ENCODE measurements at regions not wholly inside any gene's neighbourhood (a gene's known extent, or its start where the extent isn't known, plus 50 kb on each side); places are given as distances from the start of the nearest gene placed in this dataset.
"Not testable (repeated sequence)": the region's sequence is repeated elsewhere in the genome, so short reads cannot be mapped to it uniquely, and the experiment has no call there.

- DNase-seq: no peak
Observed at GRCh38 chr12:90828621-90829020, 126.4 kb downstream of the CCER1 start.

GRCh38 chr12:90827567-90827966 is 127.4 kb downstream of the CCER1 start:
- no peak for DNase-seq

DNA sequence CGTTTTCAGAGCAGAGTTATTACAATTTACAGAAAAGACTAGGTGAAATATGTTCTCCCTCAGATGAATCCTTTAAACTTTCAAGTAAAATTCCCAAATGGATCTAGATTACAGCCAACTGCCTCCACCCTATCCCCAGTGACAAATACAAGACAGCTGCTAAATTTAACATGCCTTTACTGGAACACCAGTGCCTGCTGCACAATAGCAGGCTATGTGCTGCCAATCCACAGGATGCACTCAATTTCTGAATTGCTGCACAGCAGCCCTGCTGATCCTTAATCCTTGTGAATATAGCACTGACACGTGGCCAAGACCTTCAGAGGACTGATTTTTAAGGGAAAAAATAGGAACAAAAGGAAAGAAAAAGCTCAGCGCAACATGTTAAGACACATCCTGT is 128.9 kb downstream of the CCER1 start:
- no peak for DNase-seq

DNA sequence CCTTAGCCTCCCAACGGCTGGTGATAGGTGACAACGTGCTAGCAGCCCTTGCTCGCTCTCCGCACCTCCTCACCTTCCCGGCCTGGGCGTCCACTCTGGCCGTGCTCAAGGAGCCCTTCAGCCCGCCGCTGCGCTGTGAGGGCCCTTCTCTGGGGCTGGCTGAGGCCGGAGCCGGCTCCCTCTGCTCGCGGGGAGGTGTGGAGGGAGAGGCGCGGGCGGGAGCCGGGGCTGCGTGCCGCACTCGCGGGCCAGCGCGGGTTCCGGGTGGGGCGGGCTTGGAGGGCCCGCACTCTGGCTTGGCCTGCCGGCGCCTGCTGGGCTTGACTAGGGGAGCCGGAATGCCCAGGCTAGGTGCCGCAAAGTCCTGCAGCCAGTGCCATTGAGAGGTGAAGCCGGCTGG is 131.1 kb downstream of the CCER1 start:
- DNase-seq: no peak

DNA sequence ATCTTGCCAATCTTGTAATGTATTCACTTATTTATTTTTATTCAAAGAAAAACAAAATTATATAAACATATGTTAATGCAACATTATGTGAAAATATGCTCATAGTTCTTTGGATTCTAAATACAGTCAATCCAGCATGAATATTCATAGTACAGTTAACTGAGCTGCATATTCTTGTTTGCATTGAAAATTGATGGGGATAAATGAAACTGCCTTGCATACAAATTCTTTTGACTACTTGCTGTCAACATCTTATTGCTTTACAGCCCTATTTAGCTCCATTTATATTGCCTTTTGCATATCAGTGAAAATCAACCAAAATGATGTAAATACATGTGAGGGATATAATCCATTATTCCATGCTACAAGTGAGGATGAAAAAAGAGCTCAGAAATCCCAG is 135.3 kb downstream of the CCER1 start:
- DNase-seq: no peak

- no peak for DNase-seq
Observed at GRCh38 chr12:90816353-90817089, 138.5 kb downstream of the CCER1 start.

- DNase-seq: no peak
Observed at GRCh38 chr12:90809940-90810339, 145.0 kb downstream of the CCER1 start.

DNA sequence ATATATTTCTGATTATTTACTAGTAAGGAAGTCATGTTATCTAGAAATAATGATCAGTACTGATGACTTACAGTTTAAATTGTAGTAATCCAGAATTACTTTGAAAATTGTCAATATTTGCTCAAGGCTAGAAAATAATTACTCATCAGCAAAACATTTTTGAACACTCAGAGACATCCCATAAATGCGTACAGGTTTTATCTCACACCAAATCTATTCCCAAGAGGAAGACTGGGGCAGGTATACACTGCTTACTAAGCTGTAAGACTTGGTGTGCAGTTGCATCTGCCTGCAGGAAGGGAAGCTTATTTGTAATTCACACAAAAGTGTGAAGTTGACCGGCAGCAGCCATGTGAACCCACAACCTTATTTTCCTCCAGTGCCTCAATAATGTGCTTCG is 146.4 kb downstream of the CCER1 start:
- no peak for DNase-seq

- no peak for DNase-seq
Observed at GRCh38 chr12:90802727-90803126, 152.2 kb downstream of the CCER1 start.

- no peak for DNase-seq
Observed at GRCh38 chr12:90801776-90802175, 153.2 kb downstream of the CCER1 start.

DNA sequence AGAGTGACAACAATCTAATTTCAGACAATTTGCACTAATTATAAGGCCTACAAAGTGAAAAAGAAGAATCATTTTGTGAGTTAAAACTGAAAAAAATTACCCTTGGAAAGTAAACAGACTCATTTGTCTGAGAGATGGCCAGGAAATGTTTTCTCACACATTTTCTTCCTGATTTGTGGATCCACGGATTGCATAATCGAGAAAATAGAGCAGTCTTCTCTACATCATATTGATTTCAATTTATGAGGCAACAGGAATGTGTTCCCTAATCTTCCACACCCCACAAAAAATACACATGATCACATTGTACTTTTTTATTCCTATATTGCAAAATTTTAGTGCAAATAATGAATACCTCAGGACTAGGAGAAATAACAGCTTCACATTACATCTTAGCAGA is 160.8 kb downstream of the CCER1 start:
- no peak for DNase-seq

GRCh38 chr12:90792718-90793117 is 162.3 kb downstream of the CCER1 start:
- DNase-seq: not testable (repeated sequence)

DNA sequence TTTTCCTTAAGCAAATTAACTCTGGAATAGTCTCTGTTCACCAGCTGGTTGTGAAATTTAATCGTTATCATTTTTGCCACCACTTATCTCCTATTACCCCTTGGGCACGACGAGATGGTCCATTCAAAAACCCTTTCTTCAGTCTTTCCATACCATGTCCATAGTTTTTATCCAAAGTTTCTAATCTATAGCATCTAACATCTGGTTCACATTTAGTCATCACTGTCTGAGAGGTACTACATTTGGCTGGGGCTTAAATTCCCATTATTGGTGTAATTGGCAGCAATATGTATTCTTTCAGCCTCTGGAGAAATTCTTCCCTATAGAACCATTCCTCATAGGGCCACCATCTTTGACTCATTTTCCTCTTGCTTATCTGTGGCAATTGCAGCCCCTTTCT is 163.5 kb downstream of the CCER1 start:
- DNase-seq: no peak

DNA sequence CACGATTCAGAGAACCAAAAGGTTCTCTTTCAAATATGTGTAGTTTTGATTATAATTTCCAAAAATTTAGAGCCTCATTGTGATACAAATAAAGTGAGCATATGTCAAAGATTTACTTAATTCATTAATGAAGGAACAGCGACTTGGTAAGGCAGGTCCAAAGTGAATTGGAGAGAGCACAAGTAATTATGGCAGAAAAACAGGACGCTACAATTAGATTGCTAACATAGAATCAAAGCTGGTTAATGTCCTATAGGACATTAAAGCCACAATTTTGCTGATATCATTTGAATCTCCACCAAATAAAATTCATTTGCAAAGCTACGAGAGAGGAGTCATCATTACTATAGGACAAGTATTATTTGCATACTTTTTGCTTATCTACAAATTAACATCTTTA is 164.2 kb downstream of the CCER1 start:
- DNase-seq: no peak

DNA sequence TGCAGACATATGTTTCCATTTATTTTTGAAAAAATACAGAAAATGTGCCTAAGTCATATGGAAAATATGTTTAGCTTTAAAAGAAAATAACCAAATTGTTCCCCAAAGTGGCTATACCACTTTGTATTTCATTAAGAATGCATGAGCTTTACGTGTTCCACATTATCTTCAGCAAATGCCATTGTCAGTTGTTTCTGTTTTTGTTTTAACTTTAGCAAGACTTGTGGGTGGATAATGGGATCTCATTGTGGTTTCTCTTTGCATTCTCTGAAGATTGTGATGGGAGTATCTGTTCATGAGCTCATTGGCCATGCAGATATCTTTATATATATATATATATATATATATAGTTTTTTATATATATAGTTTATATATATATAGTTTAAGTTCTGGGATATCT is 181.5 kb downstream of the CCER1 start:
- no peak for DNase-seq

GRCh38 chr12:90770861-90771260 is 184.1 kb downstream of the CCER1 start:
- no peak for DNase-seq

DNA sequence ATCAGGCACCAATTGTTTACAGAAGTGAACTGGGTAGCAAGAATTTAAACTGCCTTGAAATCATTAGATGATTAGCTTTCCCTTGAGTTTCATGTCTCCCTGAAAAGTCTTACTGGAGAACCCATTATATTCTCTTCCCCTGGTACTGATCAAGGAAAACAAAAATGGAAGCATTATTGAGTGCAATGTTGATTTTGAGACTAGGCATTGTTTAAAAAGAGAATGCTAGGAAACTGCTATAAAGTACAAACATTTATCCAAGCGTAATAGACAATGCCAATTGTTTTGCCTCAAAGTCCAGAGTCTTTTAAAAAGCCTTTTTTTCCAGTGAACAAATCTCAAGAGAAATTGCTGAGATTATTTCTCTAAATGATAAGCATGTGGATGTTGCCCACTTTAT is 197.0 kb downstream of the CCER1 start:
- DNase-seq: no peak

GRCh38 chr12:90745211-90745610 is 209.8 kb downstream of the CCER1 start:
- no peak for DNase-seq

GRCh38 chr12:90741611-90742010 is 213.4 kb downstream of the CCER1 start:
- DNase-seq: no peak

GRCh38 chr12:90729736-90730135 is 225.2 kb downstream of the CCER1 start:
- no peak for DNase-seq

DNA sequence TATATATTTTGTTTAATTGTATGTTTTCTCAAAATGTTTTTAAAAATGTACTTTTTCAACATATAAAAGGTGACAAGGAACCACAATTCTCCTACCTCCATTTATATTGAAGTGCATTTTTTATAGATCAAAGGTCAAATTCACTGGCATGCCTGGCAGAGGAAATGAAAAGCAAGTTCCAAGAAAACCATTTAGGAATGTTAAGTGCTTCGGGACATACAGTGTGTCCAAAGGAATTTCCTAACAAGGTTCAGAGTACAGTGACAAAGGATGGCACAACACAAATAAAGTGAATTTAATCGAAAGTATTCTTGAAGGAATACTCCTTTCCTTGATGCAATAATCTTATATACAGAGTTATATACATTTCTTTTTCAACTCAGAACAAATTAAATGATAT is 242.3 kb downstream of the CCER1 start:
- no peak for DNase-seq

GRCh38 chr12:90710711-90711110 is 244.3 kb downstream of the CCER1 start:
- DNase-seq: no peak

DNA sequence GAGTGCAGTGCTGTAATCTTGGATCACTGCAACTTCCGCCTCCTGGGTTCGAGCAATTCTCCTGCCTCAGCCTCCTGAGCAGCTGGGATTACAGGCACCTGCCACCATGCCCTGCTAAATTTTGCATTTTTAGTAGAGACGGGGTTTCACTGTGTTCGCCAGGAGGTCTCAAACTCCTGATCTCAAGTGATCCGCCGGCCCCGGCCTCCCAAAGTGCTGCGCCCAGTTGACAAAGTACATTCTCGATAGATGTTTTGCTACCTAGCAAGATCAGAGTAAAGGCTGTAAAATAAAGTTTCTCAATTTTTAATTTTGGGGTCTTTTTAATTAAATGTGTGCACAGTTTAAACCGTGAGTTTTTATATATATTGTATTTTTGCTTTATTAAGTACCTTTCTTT is 248.9 kb downstream of the CCER1 start:
- DNase-seq: no peak

DNA sequence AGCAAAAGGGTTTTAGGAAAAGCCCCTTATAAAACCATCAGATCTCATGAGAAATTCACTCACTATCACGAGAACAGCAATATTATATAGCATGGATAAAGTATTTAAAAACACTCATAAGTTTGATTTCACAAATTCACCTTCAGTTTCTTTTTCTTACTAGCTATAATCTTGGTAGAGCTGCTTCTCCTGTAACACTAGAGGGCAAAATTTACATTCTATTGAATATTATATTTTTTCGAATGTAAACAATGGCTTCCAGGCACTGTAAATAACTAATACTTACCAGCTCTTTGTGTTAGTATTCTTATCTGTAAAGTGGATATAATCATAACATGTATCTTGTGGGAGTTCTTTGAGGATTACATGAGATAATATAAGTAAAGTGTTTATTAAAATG is 259.6 kb downstream of the CCER1 start:
- DNase-seq: no peak

DNA sequence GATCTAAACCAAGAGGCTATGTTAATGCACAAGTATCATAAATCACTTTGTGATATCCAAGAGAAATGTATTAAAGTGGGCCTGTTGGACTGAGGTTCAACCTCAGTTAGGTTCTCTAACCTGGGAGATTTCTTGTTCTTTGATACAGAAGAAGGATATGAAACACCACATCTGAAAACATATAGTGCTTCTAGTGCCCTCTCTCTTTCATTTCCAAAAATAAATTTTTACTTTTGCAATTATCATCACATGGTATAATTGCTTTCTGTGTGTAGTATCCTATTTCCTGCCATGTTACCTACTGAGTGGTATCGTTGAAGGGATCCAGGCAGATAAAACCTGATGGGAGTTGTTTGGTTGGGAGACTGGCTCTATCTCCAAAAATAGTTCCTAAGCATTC is 264.9 kb downstream of the CCER1 start:
- DNase-seq: no peak

DNA sequence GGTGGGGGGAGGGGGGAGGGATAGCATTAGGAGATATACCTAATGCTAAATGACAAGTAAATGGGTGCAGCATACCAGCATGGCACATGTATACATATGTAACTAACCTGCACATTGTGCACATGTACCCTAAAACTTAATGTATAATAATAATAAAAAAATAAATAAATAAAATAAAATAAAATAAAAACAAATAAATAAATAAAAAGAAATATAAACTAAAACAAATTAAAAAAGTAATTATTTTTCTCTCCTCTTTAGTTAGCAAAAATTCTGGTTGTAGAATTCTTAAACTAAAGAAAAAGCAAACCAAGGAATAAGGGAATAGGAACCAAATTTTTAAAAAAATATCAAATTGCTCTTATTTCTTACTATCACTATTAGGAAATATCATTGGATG is 267.3 kb downstream of the CCER1 start:
- DNase-seq: not testable (repeated sequence)

Data from activated CD4-positive, alpha-beta T cell treated with anti-CD3 and anti-CD28 coated beads, Interleukin-2, amount 50 U/mL, for 16 hours (primary cell).